GM19043 (cell line): ENCODE measurements at regions not wholly inside any gene's neighbourhood (a gene's known extent, or its start where the extent isn't known, plus 50 kb on each side); places are given as distances from the start of the nearest gene placed in this dataset.

Experiments
- ATAC-seq: cut with Tn5 transposase; IDR thresholded peaks from one replicate; pipeline ENCODE4 v1.9.1; 2021; ENCODE audit warnings: low read depth; ENCODE audit not compliant: unreplicated experiment

DNA sequence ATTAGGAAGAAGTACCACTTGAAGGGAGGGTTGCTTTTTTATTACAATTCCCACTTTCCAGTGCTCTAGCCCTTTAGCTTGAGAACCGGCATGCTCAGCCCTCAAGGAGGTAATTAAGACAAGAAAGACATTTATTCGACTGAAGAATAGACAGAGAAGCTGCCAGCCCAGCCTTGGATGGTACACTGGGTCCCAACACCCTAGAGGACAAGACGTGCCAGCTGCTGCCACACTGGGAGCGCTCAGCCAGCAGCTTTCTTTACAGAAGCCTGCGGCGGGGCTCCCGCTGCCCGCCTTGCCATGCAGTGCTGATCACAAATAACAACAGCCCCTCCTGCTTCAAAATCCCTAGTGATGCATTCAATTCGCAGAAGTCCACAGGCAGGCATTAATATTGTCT is 746.3 kb upstream of the RAB6C start:
- no peak for ATAC-seq

DNA sequence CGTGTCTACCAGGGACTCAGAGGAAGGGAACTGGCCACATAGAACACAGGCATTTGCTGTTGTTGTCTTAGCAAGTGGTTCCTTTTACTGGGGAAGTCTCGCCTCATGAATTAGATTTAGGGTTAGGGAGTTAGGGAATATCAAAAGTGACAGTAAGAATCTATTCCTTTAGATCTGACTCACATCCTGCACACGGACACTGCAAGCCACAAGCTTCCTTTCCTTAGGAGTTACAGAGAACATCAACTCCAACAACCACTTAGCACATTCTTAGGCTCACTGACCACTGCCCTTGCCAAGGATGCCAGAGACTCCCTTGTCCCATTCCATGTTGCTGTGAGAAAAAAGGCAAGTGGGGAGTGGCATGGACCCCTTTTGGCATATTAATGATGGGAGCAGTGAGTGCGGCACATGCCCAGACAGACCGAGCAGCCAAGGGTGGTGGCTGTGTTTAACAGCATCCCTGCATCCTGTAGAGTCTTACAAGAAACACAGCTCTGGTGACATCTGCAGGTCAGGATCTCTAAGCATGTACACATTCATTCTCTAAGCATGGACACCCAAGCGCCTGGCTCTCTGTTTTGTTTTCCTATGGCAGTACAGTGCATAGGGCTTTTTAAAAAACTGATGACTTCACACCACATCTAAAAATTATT is 745.6 kb upstream of the RAB6C start:
- no peak for ATAC-seq

DNA sequence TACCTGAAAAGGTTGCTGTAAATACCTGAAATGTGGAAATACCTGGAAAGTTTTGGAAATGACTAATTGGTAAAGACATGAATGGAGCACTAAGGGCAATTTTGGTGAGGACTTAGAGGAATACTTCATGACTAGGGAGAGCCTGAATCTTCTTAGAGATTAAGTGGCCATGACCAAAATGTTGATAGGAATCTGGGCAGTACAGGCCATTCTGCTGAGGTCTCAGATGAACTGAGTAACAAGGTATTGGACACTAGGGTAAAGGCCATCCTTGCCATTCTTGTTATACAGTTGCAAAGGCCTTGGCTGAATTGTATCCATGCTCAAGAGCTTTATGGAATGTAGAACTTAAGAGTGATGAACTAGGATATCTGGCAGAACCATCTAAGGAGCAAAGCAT is 742.9 kb upstream of the RAB6C start:
- no peak for ATAC-seq

DNA sequence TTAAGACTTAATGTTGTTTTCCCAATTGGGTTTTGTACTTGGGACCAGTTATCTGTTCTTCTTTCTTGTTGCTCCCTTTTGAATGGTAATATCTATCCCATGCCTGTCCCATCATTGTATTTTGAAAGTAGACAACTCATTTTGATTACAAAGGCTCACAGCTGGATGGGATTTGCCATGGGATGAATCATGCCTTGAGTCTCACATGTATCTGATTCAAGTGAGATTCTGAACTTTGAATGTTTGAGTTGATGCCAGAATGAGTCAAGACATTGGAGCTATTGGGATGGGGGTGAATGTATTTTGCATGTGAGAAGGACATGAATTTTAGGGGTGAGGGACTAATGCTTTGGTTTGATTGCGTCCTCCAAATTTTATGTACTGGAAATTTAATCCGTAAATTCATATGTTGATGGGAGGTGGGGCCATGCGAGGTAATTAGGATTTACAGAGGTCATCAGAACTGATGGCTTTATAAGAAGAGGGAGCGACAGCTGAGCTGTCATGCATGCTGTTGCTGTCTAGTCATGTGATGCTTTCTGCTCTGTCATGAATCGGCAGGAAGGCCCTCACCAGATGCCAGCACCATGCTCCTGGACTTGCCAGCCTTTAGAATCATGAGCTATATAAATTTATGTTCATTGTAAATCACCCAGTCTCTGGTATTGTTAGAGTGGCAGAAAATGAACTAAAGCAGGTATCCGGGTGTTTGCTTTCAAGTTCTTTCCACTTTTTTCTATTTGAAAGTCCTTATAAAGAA is 741.3 kb upstream of the RAB6C start:
- ATAC-seq = no peak

DNA sequence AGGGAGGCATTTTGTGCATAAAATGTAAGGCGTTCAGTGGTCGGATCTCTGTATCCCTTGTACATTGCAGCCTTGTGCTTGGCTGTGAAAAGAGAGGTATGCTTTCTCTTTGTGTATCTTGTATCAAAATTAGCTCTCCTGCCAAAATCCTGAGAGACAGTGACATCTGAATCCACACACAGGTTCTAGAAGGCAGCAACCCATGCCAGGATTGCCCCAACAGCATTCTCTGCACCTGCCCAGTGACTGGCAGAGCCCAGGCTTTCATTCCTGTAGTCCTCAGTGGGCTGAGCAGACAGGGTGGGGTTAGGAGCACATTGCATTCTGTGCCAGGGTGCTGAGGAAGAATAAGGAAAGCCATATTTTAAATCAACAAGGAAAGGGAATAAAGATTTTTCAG is 740.3 kb upstream of the RAB6C start:
- no peak for ATAC-seq

DNA sequence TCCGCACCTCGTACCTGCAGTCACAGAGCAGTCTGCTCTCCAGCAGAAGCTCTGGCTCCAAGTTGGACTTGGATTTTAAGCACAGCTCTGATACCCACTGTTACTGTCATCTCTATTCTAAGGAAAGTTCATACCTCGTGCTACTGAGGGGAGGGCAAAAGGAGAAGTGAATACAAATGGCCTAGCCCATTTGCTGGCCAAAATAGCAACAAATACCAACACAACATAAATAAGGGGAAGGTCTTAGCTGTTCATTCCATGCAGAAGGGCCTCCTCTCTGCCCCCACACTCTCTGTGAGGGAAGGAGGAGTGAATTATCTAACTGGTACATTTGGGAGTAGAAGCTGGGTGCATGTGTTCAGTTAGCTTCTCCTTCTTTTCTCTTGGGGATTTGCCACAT is 739.4 kb upstream of the RAB6C start:
- ATAC-seq = no peak

DNA sequence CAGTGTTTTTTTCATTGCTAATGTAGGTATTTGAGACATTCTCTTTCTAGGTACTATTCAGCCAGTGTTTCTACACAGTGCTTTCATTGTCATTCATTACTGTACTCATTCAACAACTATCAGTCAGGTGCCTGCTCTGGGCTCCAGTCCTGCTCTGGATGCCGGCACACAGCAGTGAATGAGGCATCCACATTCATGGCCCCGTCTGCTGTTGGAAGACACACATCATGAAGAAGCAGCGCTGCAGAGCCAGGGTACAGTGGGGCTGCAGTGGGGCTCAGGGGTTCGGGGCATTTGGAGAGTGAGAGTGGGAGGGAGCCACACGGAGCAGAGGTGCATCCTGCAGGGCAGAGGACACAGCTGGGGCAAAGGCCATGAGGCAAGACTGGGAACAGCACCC is 737.2 kb upstream of the RAB6C start:
- ATAC-seq = no peak

DNA sequence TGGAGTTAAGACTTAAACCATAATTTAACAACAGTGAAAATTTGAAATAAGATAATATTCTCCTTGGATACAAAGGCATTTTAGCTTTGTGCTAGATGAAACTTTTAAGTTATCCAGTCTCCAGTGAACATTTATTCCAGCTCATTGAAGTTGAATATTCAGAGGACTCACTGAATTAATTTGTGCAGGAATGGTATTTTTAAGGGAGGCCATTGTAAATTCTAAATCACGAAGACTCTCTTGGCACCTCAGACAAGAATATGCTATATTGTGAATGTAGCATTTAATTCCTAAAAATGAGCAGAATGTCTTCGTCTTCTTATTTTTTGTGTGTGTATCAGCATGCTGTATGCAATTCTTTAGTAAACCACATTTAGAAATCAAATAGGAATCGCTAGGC is 731.7 kb upstream of the RAB6C start:
- ATAC-seq = no peak

DNA sequence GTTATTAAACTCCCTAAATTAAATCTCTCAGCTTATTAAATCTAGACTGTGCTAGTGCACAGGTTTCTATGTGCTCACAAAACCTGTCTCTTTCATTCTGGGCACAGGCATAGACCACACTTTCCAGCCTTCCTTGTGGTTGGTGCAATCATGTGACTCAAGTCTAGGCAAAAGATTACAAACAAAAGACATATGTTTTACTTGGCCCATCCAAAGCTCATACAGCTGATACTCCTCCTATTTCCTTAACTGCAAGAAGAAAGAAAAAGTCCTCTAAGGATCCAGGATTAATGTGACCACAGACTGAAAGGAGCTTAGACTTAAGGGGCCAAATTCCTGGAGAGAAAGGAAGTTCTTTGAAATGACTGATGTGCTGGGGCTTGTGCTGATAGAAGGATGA is 731.3 kb upstream of the RAB6C start:
- no peak for ATAC-seq

DNA sequence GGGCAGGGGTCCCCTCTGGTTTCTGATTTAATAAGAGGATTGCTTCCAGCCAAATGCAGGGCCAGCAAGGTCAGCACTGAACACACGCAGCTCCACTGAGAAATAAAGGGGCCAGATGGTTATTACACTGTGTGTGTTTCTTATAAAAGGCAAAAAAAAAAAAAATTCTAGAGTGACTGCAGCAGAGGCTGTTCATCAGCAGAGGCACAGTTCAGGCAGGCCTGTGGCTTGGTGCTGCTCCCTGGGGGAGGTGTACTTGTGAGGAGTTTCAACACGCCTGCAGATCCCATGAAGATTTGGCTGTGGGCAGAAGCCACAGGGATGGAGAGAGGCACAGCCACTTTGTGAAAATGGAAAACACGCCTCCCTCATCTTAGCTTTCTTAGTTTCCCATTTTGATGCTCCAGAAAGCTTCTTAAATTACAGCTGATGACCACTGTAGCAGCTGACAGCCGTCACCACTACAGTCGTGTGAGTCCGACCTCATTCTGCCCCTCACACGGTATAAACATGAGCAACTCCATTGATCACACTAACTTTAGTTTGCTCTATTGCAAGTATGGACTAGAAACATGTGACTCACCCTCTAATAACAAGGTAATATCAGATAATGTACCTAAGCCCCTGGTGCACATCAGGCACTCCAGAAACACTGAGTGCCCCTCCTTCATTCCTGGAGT is 726.5 kb upstream of the RAB6C start:
- ATAC-seq = no peak

DNA sequence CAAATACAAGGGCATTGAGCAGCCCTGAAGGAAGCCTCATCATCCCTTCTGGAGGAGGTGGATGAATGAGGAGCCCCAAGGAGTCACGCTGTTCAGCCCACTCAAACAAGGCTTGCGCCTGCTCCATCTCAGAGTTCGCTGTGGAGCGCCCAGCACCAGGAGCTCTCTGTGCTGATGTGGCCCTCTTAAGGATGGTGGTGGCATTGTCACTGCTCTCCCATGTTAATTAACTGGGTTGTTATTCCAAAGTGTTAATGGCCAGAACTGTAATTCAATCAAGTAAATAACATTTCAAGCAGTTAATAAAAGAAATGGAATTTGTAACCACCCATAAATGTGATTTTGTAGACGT is 726.0 kb upstream of the RAB6C start:
- no peak for ATAC-seq

DNA sequence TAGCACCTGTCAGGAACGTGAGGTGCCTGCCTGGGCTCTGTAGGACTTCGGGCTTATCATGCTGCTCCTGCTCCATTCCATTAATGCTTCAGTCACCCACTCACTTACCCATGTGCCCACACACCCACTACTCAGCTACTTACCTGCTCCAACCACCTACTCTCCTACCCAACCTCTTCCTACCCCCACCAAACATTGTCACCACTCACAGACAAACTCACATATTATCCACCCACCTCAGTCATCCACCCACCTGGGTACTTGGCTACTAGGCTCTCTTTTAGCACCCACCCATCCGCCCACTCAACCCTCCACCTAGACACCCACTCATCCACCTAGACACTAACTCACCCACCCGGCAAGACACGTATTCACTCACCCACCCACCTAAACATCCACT is 724.7 kb upstream of the RAB6C start:
- ATAC-seq = no peak

DNA sequence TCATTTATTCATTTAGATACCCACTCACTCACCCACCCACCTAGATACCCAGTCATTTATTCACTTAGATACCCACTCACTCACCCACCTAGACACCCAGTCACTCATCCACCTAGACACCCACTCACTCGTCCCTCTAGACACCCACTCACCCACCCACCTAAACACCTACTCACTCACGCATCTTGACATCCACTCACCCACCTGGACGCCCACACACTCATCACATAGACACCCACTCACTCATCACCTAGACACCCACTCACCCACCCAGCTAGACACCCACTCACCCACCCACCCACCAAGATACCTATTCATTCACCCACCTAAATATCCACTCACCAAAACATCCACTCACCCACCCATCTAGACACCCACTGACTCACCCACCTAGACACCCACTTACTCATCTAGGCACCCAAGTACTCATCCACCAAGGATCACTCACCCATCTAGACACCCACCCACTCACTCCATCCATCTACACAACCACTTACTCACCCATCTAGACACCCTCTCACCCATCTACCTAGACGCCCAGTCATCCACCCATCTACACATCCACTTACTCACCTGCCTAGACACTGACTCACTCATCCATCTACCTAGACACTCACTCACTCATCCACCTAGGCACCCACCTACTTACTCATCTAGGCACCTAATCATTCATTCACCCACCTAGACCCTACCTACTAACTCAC is 723.7 kb upstream of the RAB6C start:
- no peak for ATAC-seq

DNA sequence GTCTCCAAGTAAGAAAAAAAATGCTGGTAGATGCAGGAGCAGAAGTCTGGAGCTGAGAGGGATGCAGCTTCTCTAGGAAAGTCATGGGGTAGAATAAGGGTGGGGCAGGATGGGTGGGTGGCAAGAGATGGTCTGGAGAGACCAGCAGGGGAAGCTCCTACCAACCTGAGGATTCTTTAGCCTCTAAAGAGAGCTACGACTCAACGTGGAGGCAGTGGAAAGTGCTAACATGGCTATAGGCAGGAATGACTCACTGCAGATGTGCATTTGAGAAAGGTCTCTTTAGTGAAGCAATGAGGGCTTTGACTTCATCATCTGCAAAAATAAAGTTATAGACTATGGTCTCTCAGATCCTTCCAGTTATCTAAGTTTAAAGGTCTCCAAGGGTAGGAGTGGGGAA is 722.8 kb upstream of the RAB6C start:
- no peak for ATAC-seq

DNA sequence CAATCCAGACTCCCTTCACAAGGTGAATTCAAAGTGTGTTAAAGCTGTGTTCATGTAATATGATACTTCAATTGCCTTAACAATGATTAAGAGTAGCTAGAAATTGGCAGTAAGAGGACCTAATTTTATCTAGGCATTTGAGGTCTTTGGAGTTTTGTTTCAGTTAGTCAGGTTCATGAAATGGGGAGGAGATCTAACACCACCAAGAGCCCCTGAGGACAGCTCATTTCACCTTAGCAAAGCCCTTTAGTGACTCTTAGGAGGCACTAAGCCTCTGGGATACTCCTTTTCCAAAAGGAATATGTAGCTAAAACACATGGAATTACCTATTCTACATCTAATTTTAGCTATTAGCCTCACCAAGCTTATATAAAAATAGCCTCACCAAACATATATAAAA is 716.5 kb upstream of the RAB6C start:
- ATAC-seq = no peak

DNA sequence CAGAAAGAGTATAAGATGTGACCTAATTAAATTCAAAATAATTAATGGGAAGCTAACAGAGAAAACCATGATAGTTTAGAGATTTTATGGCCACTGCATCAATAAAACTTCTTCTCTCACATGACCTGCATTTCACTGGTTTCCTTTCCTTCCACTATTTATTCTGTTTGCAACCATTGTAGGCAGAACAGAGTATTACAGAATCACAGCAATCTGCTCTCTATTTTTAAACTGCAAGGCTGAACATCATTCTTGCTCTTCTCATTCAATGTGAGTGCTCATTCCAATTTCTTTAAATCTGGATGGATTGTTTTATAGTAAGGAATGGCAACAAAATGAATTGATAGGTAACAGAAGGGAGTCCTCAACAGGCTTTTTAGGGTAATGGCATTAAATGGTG is 715.5 kb upstream of the RAB6C start:
- no peak for ATAC-seq

DNA sequence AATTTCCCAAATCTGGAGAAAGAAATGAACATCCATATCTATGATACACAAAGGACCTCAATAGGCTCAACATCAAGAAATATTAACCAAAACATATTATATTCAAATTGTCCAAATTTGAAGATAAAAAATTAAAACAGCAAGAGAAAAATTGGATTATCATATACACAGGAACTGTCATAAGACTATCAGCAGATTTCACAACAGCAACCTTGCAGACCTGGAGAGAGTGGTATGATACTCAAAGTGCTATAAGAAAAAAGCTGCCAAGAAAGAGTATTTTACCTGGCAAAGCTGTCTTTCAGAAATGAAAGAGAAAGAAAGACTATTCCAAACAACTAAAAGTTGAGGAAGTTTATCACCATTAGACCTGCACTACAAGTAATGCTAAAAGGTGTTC is 711.9 kb upstream of the RAB6C start:
- ATAC-seq = no peak

DNA sequence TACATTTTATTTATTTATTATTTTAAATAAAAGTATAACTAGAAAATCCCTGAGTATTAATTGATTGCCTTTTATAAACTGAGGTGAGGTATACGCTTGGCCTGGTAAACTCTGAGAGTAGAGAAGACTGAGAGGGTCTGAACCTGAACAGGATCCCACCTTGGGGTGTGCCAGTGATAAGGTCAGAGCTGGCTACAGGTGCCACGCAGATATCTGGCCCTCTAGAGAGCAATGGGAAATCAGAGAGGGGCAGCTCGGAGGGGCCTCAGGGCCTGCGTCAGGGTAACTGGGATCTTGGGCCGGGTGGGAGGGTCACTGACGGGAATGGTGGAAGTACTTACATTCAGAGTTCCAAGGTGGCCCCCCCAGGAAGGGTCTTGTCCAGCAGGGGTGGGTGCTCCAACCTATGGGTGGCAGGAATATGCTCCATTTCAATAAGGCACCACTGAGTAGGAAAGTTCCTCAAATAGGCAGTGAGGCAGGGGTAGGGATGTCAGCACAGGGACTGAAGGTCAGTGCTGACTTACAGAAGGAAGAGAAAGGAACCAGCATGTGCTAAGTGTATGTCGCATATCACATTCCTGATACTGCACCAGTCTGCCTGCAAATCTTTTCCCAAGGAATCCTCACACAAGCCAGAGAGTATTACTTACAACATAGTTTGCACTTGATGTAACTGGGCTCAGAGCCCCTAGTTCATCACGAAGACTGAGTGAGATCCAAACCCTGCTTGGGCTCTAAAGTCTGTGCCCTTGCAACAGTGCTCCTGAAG is 706.0 kb upstream of the RAB6C start:
- ATAC-seq = no peak

DNA sequence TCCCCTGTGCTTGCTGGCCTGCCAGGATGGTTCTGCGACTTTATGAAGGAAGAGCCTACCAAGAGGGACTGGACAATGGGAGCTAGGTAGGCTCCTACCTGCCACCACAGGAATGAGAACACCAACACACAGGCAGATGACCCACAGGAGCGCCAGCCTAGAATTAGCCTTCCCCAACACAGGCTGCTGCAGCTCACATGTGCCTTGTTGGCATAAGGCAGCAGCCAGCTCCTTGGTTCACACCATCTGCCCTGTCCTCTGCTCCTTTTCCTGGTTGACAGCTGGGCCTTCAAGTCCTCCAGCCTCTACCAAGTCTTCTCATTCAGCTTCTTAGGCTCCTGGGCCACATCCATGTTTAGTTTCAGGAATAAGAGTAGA is 705.4 kb upstream of the RAB6C start:
- ATAC-seq = no peak

DNA sequence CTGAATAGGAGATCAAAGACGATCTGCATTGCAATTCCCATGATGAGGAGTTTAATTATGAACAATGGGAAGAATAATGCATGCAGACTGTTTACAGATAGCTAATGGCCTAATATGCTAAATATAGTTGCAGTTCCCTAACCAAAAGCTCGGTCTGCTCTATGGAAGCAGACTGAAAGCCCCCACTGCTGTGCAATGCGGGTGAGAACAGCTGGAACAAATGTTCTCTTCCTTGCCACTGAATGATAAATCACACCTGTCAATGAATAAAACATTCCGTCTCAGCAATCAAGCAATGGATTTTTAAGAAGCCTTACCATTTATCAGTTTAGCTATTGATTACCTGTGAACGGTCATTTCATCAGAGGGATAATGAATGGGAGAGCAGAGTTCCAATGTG is 704.5 kb upstream of the RAB6C start:
- no peak for ATAC-seq

DNA sequence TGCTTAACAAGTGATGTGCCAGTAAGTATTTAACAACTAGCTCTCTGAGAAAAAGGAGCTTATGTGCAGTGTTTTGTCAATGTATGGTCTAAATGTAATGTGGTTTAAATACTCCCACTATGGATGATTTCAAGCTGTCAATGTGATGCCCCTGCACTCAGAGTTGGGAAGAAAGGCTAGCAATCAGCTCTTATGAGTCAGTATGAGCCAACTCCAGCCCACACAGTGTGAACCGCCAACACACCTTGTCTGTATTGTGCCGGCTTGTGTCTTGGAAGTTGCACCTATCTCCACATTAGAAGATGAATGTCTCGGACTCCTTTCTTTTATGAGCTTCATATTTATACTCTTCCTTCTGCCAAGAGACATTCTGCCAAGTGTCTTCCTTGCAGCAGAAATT is 703.8 kb upstream of the RAB6C start:
- ATAC-seq = no peak
